Activated naive CD4-positive, alpha-beta T cell treated with anti-CD3 and anti-CD28 coated beads, Interleukin-2, amount 10 ng/mL, durations not matched to agents 7 days and 5 days (primary cell): ENCODE measurements at regions not wholly inside any gene's neighbourhood (a gene's known extent, or its start where the extent isn't known, plus 50 kb on each side); places are given as distances from the start of the nearest gene placed in this dataset.

ENCODE experiments used
- CTCF ChIA-PET: fragments of 350-600 bp; sonication (Branson Sonifier 250); formaldehyde crosslinking; loops from one replicate; lab custom pipeline; 2021; ENCODE audit warnings: antibody characterized with exemption; lab: Charles Lee
- DNase-seq: peaks from one replicate; pipeline ENCODE4 v3.0.0-alpha.2; 2020
- H3K27ac Mint-ChIP-seq: one replicate; pipeline ENCODE4 v1.8.0; 2021; ENCODE audit warnings: mild to moderate bottlenecking, moderate library complexity, mixed read lengths
- H3K27me3 Mint-ChIP-seq: one replicate; pipeline ENCODE4 v1.8.0; 2021; ENCODE audit warnings: mild to moderate bottlenecking, mixed read lengths
- H3K36me3 Mint-ChIP-seq: one replicate; pipeline ENCODE4 v1.8.0; 2021; ENCODE audit warnings: mixed read lengths
- H3K4me1 Mint-ChIP-seq: one replicate; pipeline ENCODE4 v1.8.0; 2021; ENCODE audit warnings: mixed read lengths
- H3K4me3 Mint-ChIP-seq: one replicate; pipeline ENCODE4 v1.8.0; 2021; ENCODE audit warnings: mild to moderate bottlenecking, moderate library complexity, mixed read lengths
- H3K9me3 Mint-ChIP-seq: one replicate; pipeline ENCODE4 v1.8.0; 2021; ENCODE audit warnings: mixed read lengths

- no peaks in the 10 kb centered on the region for H3K27me3 Mint-ChIP-seq
- CTCF ChIA-PET, result no interaction called here
- no peak overlapping the region for H3K4me3 Mint-ChIP-seq
- no peak for DNase-seq
- H3K27ac Mint-ChIP-seq, result no peak overlapping the region
- peaks cover 16% of the 10 kb centered on the region for H3K9me3 Mint-ChIP-seq
- H3K4me1 Mint-ChIP-seq, result no peaks in the 10 kb centered on the region
- H3K36me3 Mint-ChIP-seq, result no peaks in the 10 kb centered on the region
These were observed 640.4 kb upstream of the ADGRL4 start for GRCh38 chr1:79646880-79647279.

GRCh38 chr1:79638382-79638781 is 631.9 kb upstream of the ADGRL4 start:
- no peak for DNase-seq
- H3K9me3 Mint-ChIP-seq, result peaks cover 20% of the 10 kb centered on the region

GRCh38 chr1:79633456-79633855 is 626.9 kb upstream of the ADGRL4 start:
- DNase-seq, result no peak
- peaks cover 1% of the 10 kb centered on the region for H3K9me3 Mint-ChIP-seq
- no peak overlapping the region for H3K4me3 Mint-ChIP-seq
- no peaks in the 10 kb centered on the region for H3K4me1 Mint-ChIP-seq
- CTCF ChIA-PET, result no interaction called here
- H3K27ac Mint-ChIP-seq, result no peak overlapping the region
- H3K27me3 Mint-ChIP-seq, result no peaks in the 10 kb centered on the region
- H3K36me3 Mint-ChIP-seq, result no peaks in the 10 kb centered on the region

More at GRCh38 chr1:79638382-79638781, 631.9 kb upstream of the ADGRL4 start:
- no peak overlapping the region for H3K27ac Mint-ChIP-seq
- no peaks in the 10 kb centered on the region for H3K4me1 Mint-ChIP-seq
- CTCF ChIA-PET, result no interaction called here
- no peaks in the 10 kb centered on the region for H3K27me3 Mint-ChIP-seq
- H3K4me3 Mint-ChIP-seq, result no peak overlapping the region
- H3K36me3 Mint-ChIP-seq, result no peaks in the 10 kb centered on the region

GRCh38 chr1:79629414-79629813 is 622.9 kb upstream of the ADGRL4 start:
- CTCF ChIA-PET, result no interaction called here
- H3K4me1 Mint-ChIP-seq, result no peaks in the 10 kb centered on the region
- peaks cover 1% of the 10 kb centered on the region for H3K9me3 Mint-ChIP-seq
- no peaks in the 10 kb centered on the region for H3K36me3 Mint-ChIP-seq
- H3K4me3 Mint-ChIP-seq, result no peak overlapping the region
- no peaks in the 10 kb centered on the region for H3K27me3 Mint-ChIP-seq
- no peak for DNase-seq
- no peak overlapping the region for H3K27ac Mint-ChIP-seq

- no peak for DNase-seq
- Mint-ChIP-seq H3K4me1 (no peaks in the 10 kb centered on the region), H3K36me3 (no peaks in the 10 kb centered on the region), H3K27ac (no peak overlapping the region), H3K4me3 (no peak overlapping the region), H3K9me3 (peaks cover 4% of the 10 kb centered on the region), H3K27me3 (no peaks in the 10 kb centered on the region)
- CTCF ChIA-PET, result no interaction called here
These were observed 611.2 kb upstream of the ADGRL4 start for GRCh38 chr1:79617777-79618176.

GRCh38 chr1:79614762-79615161 is 608.2 kb upstream of the ADGRL4 start:
- no peak for DNase-seq
- Mint-ChIP-seq H3K4me1 (no peaks in the 10 kb centered on the region), H3K9me3 (peaks cover 2% of the 10 kb centered on the region), H3K27ac (no peak overlapping the region), H3K27me3 (no peaks in the 10 kb centered on the region), H3K4me3 (no peak overlapping the region), H3K36me3 (no peaks in the 10 kb centered on the region)
- CTCF ChIA-PET, result no interaction called here

GRCh38 chr1:79614106-79614505 is 607.6 kb upstream of the ADGRL4 start:
- Mint-ChIP-seq H3K9me3 (peaks cover 2% of the 10 kb centered on the region), H3K27ac (no peak overlapping the region), H3K36me3 (no peaks in the 10 kb centered on the region), H3K4me1 (no peaks in the 10 kb centered on the region), H3K4me3 (no peak overlapping the region), H3K27me3 (no peaks in the 10 kb centered on the region)
- CTCF ChIA-PET, result no interaction called here
- no peak for DNase-seq

GRCh38 chr1:79613046-79613445 is 606.5 kb upstream of the ADGRL4 start:
- no peak for DNase-seq
- CTCF ChIA-PET, result no interaction called here
- Mint-ChIP-seq H3K27ac (no peak overlapping the region), H3K4me1 (no peaks in the 10 kb centered on the region), H3K9me3 (peaks cover 2% of the 10 kb centered on the region), H3K36me3 (no peaks in the 10 kb centered on the region), H3K27me3 (no peaks in the 10 kb centered on the region), H3K4me3 (no peak overlapping the region)

GRCh38 chr1:79604490-79605198 is 598.1 kb upstream of the ADGRL4 start:
- no peak overlapping the region for H3K27ac Mint-ChIP-seq
- DNase-seq, result no peak
- H3K36me3 Mint-ChIP-seq, result no peaks in the 10 kb centered on the region
- no peaks in the 10 kb centered on the region for H3K4me1 Mint-ChIP-seq
- CTCF ChIA-PET, result no interaction called here
- H3K4me3 Mint-ChIP-seq, result no peak overlapping the region
- H3K27me3 Mint-ChIP-seq, result no peaks in the 10 kb centered on the region
- peaks cover 2% of the 10 kb centered on the region for H3K9me3 Mint-ChIP-seq

GRCh38 chr1:79603843-79604242 is 597.3 kb upstream of the ADGRL4 start:
- CTCF ChIA-PET, result no interaction called here
- H3K27me3 Mint-ChIP-seq, result no peaks in the 10 kb centered on the region

GRCh38 chr1:79599257-79599656 is 592.7 kb upstream of the ADGRL4 start:
- Mint-ChIP-seq H3K4me1 (no peaks in the 10 kb centered on the region), H3K9me3 (peaks cover 2% of the 10 kb centered on the region), H3K27ac (no peak overlapping the region), H3K4me3 (no peak overlapping the region), H3K27me3 (no peaks in the 10 kb centered on the region), H3K36me3 (no peaks in the 10 kb centered on the region)
- DNase-seq, result no peak
- CTCF ChIA-PET, result no interaction called here

More at GRCh38 chr1:79603843-79604242, 597.3 kb upstream of the ADGRL4 start:
- no peak overlapping the region for H3K27ac Mint-ChIP-seq
- DNase-seq, result no peak
- peaks cover 2% of the 10 kb centered on the region for H3K9me3 Mint-ChIP-seq
- H3K4me3 Mint-ChIP-seq, result no peak overlapping the region
- H3K36me3 Mint-ChIP-seq, result no peaks in the 10 kb centered on the region
- no peaks in the 10 kb centered on the region for H3K4me1 Mint-ChIP-seq

GRCh38 chr1:79595931-79596330 is 589.4 kb upstream of the ADGRL4 start:
- CTCF ChIA-PET, result no interaction called here
- Mint-ChIP-seq H3K4me1 (no peaks in the 10 kb centered on the region), H3K4me3 (no peak overlapping the region), H3K36me3 (no peaks in the 10 kb centered on the region), H3K27me3 (no peaks in the 10 kb centered on the region), H3K9me3 (peaks cover 5% of the 10 kb centered on the region), H3K27ac (no peak overlapping the region)
- no peak for DNase-seq

GRCh38 chr1:79594121-79594698 is 587.7 kb upstream of the ADGRL4 start:
- CTCF ChIA-PET, result interaction anchor here (0.7 kb wide), 1 partner anchor 18 kb away, joined by 3 read pairs; no protein-coding TSS in a partner anchor
- Mint-ChIP-seq H3K36me3 (no peaks in the 10 kb centered on the region), H3K27ac (no peak overlapping the region), H3K27me3 (no peaks in the 10 kb centered on the region), H3K4me3 (no peak overlapping the region), H3K4me1 (no peaks in the 10 kb centered on the region), H3K9me3 (peaks cover 5% of the 10 kb centered on the region)
- no peak for DNase-seq

- CTCF ChIA-PET, result no interaction called here
These were observed 586.2 kb upstream of the ADGRL4 start for GRCh38 chr1:79592707-79593106.

GRCh38 chr1:79588719-79589118 is 582.2 kb upstream of the ADGRL4 start:
- no peaks in the 10 kb centered on the region for H3K36me3 Mint-ChIP-seq
- DNase-seq, result no peak
- H3K9me3 Mint-ChIP-seq, result peaks cover 3% of the 10 kb centered on the region
- no peak overlapping the region for H3K4me3 Mint-ChIP-seq
- no peak overlapping the region for H3K27ac Mint-ChIP-seq
- CTCF ChIA-PET, result no interaction called here
- H3K4me1 Mint-ChIP-seq, result no peaks in the 10 kb centered on the region
- no peaks in the 10 kb centered on the region for H3K27me3 Mint-ChIP-seq

More at GRCh38 chr1:79592707-79593106, 586.2 kb upstream of the ADGRL4 start:
- Mint-ChIP-seq H3K27ac (no peak overlapping the region), H3K27me3 (no peaks in the 10 kb centered on the region), H3K9me3 (peaks cover 3% of the 10 kb centered on the region), H3K4me1 (no peaks in the 10 kb centered on the region), H3K36me3 (no peaks in the 10 kb centered on the region), H3K4me3 (no peak overlapping the region)
- DNase-seq, result no peak
